Activated T-cell treated with anti-CD3 and anti-CD28 coated beads, Interleukin-2, amount 50 U/mL, for 1 hour (primary cell): ENCODE measurements at regions not wholly inside any gene's neighbourhood (a gene's known extent, or its start where the extent isn't known, plus 50 kb on each side); places are given as distances from the start of the nearest gene placed in this dataset.
"Not testable (repeated sequence)": the region's sequence is repeated elsewhere in the genome, so short reads cannot be mapped to it uniquely, and the experiment has no call there.

Experiments used
- DNase-seq: peaks from one replicate; pipeline ENCODE4 v3.0.0-alpha.2; 2020

- DNase-seq, result no peak
Measured at GRCh38 chr11:37968148-37968547, 1370.1 kb upstream of the RAG2 start.

- no peak for DNase-seq
Measured at GRCh38 chr11:37967635-37968034, 1369.6 kb upstream of the RAG2 start.

GRCh38 chr11:37963440-37963839, 1365.4 kb upstream of the RAG2 start:
- DNase-seq, result no peak

GRCh38 chr11:37957717-37958116, 1359.7 kb upstream of the RAG2 start:
- no peak for DNase-seq

GRCh38 chr11:37951996-37952395, 1354.0 kb upstream of the RAG2 start:
- DNase-seq, result no peak

GRCh38 chr11:37948258-37948657, 1350.2 kb upstream of the RAG2 start:
- DNase-seq, result no peak

- DNase-seq, result no peak
Measured at GRCh38 chr11:37947821-37948220, 1349.8 kb upstream of the RAG2 start.

- no peak for DNase-seq
Measured at GRCh38 chr11:37946155-37946766, 1348.2 kb upstream of the RAG2 start.

GRCh38 chr11:37942081-37942480, 1344.0 kb upstream of the RAG2 start:
- DNase-seq, result no peak

- DNase-seq, result no peak
Measured at GRCh38 chr11:37929100-37929653, 1331.1 kb upstream of the RAG2 start.

GRCh38 chr11:37926772-37927171, 1328.7 kb upstream of the RAG2 start:
- DNase-seq, result no peak

GRCh38 chr11:37916331-37916730, 1318.3 kb upstream of the RAG2 start:
- DNase-seq, result no peak

GRCh38 chr11:37914859-37915258, 1316.8 kb upstream of the RAG2 start:
- DNase-seq, result no peak

- no peak for DNase-seq
Measured at GRCh38 chr11:37908219-37908548, 1310.1 kb upstream of the RAG2 start.

- no peak for DNase-seq
Measured at GRCh38 chr11:37907436-37908218, 1309.6 kb upstream of the RAG2 start.

- DNase-seq, result no peak
Measured at GRCh38 chr11:37905707-37906417, 1307.8 kb upstream of the RAG2 start.

- DNase-seq, result no peak
Measured at GRCh38 chr11:37896016-37896415, 1298.0 kb upstream of the RAG2 start.

- DNase-seq, result no peak
Measured at GRCh38 chr11:37881741-37882140, 1283.7 kb upstream of the RAG2 start.

- DNase-seq, result no peak
Measured at GRCh38 chr11:37861671-37862070, 1263.6 kb upstream of the RAG2 start.

- not testable (repeated sequence) for DNase-seq
Measured at GRCh38 chr11:37858806-37859537, 1260.9 kb upstream of the RAG2 start.

- no peak for DNase-seq
Measured at GRCh38 chr11:37858398-37858797, 1260.4 kb upstream of the RAG2 start.

- DNase-seq, result no peak
Measured at GRCh38 chr11:37857726-37858125, 1259.7 kb upstream of the RAG2 start.

- no peak for DNase-seq
Measured at GRCh38 chr11:37849706-37850105, 1251.7 kb upstream of the RAG2 start.
